ENCODE measurements at regions not wholly inside any gene's neighbourhood (a gene's known extent, or its start where the extent isn't known, plus 50 kb on each side); places are given as distances from the start of the nearest gene placed in this dataset.

DNA sequence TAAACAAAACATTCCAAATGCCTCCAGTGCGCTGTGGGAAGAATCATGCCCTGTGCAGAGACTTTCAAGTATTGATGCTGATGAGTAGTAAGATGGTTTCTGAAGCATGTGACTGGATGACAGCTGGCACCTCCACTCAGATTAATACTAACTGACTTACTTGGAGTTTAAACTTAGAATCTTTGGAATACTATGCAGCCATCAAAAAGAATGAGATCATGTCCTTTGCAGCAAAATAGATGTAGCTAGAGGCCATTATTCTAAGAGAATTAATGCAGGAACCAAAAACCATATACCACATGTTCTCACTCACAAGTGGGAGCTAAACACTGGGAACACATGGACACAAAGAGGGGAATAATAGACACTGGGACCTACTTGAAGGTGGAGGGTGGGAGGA lies 73.8 kb upstream of the CHCHD3 start:
- no peaks in the 10 kb centered on the region for H3K9me3 ChIP-seq (ENCODE audit: low read depth, low read length, poor library complexity, severe bottlenecking)
- intact Hi-C loops (cut with micrococcal nuclease; ENCODE audit: unreplicated experiment) = no loop called here
- no peaks in the 10 kb centered on the region for H3K4me1 ChIP-seq (ENCODE audit: insufficient read depth, low read length, poor library complexity, severe bottlenecking)
- no peaks in the 10 kb centered on the region for H3K36me3 ChIP-seq (ENCODE audit: insufficient read depth, low read length, poor library complexity, severe bottlenecking)
- TF ChIP-seq CTCF (conservative IDR thresholded peaks at IDR 0.05; ENCODE audit: low read depth, low read length) = no peak
- no peak for TF ChIP-seq EZH2 (IDR thresholded peaks at IDR 0.05; ENCODE audit: borderline replicate concordance, low read depth, low read length, poor library complexity, severe bottlenecking)
- ChIA-PET CTCF (no interaction called here), POLR2A (ENCODE audit: low non-redundant PET) (no interaction called here)
- H3K4me3 ChIP-seq (ENCODE audit: low read depth, low read length, poor library complexity, severe bottlenecking) = no peak overlapping the region
- BruUV-seq (replicated peaks) = no TSS peak
- H3K27me3 ChIP-seq (replicated peaks; ENCODE audit: insufficient read depth, low read depth, low read length, poor library complexity) = peaks cover 5% of the 10 kb centered on the region
- no peak for DNase-seq (ENCODE audit: low spot score)
- H3K27ac ChIP-seq (ENCODE audit: low read depth, low read length, poor library complexity, severe bottlenecking) = no peak overlapping the region

GRCh38 chr7:133157045-133157444 lies 75.2 kb upstream of the CHCHD3 start:
- no peak for DNase-seq (ENCODE audit: low spot score)
- H3K27me3 ChIP-seq (replicated peaks; ENCODE audit: insufficient read depth, low read depth, low read length, poor library complexity) = peaks cover 6% of the 10 kb centered on the region
- ChIA-PET POLR2A (ENCODE audit: low non-redundant PET) (no interaction called here), CTCF (no interaction called here)
- no TSS peak for BruUV-seq (replicated peaks)
- H3K27ac ChIP-seq (ENCODE audit: low read depth, low read length, poor library complexity, severe bottlenecking) = no peak overlapping the region
- no peaks in the 10 kb centered on the region for H3K9me3 ChIP-seq (ENCODE audit: low read depth, low read length, poor library complexity, severe bottlenecking)
- intact Hi-C loops (cut with micrococcal nuclease; ENCODE audit: unreplicated experiment) = no loop called here
- TF ChIP-seq CTCF (conservative IDR thresholded peaks at IDR 0.05; ENCODE audit: low read depth, low read length) (no peak), EZH2 (IDR thresholded peaks at IDR 0.05; ENCODE audit: borderline replicate concordance, low read depth, low read length, poor library complexity, severe bottlenecking) (no peak)
- no peaks in the 10 kb centered on the region for H3K36me3 ChIP-seq (ENCODE audit: insufficient read depth, low read length, poor library complexity, severe bottlenecking)
- no peaks in the 10 kb centered on the region for H3K4me1 ChIP-seq (ENCODE audit: insufficient read depth, low read length, poor library complexity, severe bottlenecking)
- no peak overlapping the region for H3K4me3 ChIP-seq (ENCODE audit: low read depth, low read length, poor library complexity, severe bottlenecking)

GRCh38 chr7:133164498-133164897 lies 82.6 kb upstream of the CHCHD3 start:
- Histone ChIP-seq H3K36me3 (ENCODE audit: insufficient read depth, low read length, poor library complexity, severe bottlenecking) (no peaks in the 10 kb centered on the region), H3K4me1 (ENCODE audit: insufficient read depth, low read length, poor library complexity, severe bottlenecking) (no peaks in the 10 kb centered on the region), H3K27me3 (replicated peaks; ENCODE audit: insufficient read depth, low read depth, low read length, poor library complexity) (peaks cover 34% of the 10 kb centered on the region), H3K9me3 (ENCODE audit: low read depth, low read length, poor library complexity, severe bottlenecking) (no peaks in the 10 kb centered on the region), H3K4me3 (ENCODE audit: low read depth, low read length, poor library complexity, severe bottlenecking) (no peak overlapping the region), H3K27ac (ENCODE audit: low read depth, low read length, poor library complexity, severe bottlenecking) (no peak overlapping the region)
- POLR2A ChIA-PET (ENCODE audit: low non-redundant PET) = no interaction called here
- BruUV-seq (replicated peaks) = no TSS peak
- CTCF ChIA-PET = no interaction called here
- DNase-seq (ENCODE audit: low spot score) = no peak
- intact Hi-C loops (cut with micrococcal nuclease; ENCODE audit: unreplicated experiment) = no loop called here
- TF ChIP-seq EZH2 (IDR thresholded peaks at IDR 0.05; ENCODE audit: borderline replicate concordance, low read depth, low read length, poor library complexity, severe bottlenecking) (no peak), CTCF (conservative IDR thresholded peaks at IDR 0.05; ENCODE audit: low read depth, low read length) (no peak)

Measured in A673 (cell line).